ENCODE measurements at regions not wholly inside any gene's neighbourhood (a gene's known extent, or its start where the extent isn't known, plus 50 kb on each side); places are given as distances from the start of the nearest gene placed in this dataset.

- TF ChIP-seq EZH2 (IDR thresholded peaks at IDR 0.05; ENCODE audit: low read length, missing control alignments) (no peak), CTCF (conservative IDR thresholded peaks at IDR 0.05 in 1 of 2, IDR thresholded peaks at IDR 0.05 in 1 of 2; ENCODE audit: low read depth in 1 of 2, low read length in 2 of 2) (no peak)
Measured at GRCh38 chr2:234715671-234716250, 218.9 kb upstream of the ARL4C start.
